Tibial nerve (tissue), 4 donors: ENCODE measurements at regions not wholly inside any gene's neighbourhood (a gene's known extent, or its start where the extent isn't known, plus 50 kb on each side); places are given as distances from the start of the nearest gene placed in this dataset.

Experiments used
- EP300 ChIP-seq, 2 donors: sonication (generic); formaldehyde crosslinking; IDR thresholded peaks; one replicate each; pipeline ENCODE4 v1.6.1; 2017; ENCODE audit warnings: antibody characterized with exemption in 2 of 2, mild to moderate bottlenecking in 1 of 2
- POLR2A ChIP-seq, 2 donors: fragments of 450-650 bp; IDR thresholded peaks; one replicate each; pipeline ENCODE4 v1.6.1; 2017; ENCODE audit warnings: antibody characterized with exemption in 2 of 2, mild to moderate bottlenecking in 2 of 2, moderate library complexity in 2 of 2
- TF ChIP-seq, protein P1 (sequence below), 5 experiments: fragments of 200-600 bp in 3 of 5; fragments of 450-650 bp in 2 of 5; sonication (generic) in 3 of 5; IDR thresholded peaks; one replicate each; pipeline ENCODE4 v1.5.1; 2016 to 2019; ENCODE audit warnings: antibody characterized with exemption in 5 of 5, mild to moderate bottlenecking in 3 of 5, moderate library complexity in 2 of 5

- TF ChIP-seq, protein P1, sequence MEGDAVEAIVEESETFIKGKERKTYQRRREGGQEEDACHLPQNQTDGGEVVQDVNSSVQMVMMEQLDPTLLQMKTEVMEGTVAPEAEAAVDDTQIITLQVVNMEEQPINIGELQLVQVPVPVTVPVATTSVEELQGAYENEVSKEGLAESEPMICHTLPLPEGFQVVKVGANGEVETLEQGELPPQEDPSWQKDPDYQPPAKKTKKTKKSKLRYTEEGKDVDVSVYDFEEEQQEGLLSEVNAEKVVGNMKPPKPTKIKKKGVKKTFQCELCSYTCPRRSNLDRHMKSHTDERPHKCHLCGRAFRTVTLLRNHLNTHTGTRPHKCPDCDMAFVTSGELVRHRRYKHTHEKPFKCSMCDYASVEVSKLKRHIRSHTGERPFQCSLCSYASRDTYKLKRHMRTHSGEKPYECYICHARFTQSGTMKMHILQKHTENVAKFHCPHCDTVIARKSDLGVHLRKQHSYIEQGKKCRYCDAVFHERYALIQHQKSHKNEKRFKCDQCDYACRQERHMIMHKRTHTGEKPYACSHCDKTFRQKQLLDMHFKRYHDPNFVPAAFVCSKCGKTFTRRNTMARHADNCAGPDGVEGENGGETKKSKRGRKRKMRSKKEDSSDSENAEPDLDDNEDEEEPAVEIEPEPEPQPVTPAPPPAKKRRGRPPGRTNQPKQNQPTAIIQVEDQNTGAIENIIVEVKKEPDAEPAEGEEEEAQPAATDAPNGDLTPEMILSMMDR (IDR thresholded peaks at IDR 0.05), result no peak
- TF ChIP-seq POLR2A (IDR thresholded peaks at IDR 0.05) (no peak), EP300 (IDR thresholded peaks at IDR 0.05) (no peak)
These were observed 91.9 kb upstream of the BACE2 start for GRCh38 chr21:41076064-41076463.
